HCT116 (cell line): ENCODE measurements at regions not wholly inside any gene's neighbourhood (a gene's known extent, or its start where the extent isn't known, plus 50 kb on each side); places are given as distances from the start of the nearest gene placed in this dataset.
"Not testable (repeated sequence)": the region's sequence is repeated elsewhere in the genome, so short reads cannot be mapped to it uniquely, and the experiment has no call there.

Experiments used
- CEBPB ChIP-seq: IDR thresholded peaks from 2 replicates; pipeline ENCODE4 v1.6.1; 2012; ENCODE audit warnings: low read depth
- CTCF ChIP-seq, 3 experiments: fragments of 200-600 bp in 1 of 3; sonication (generic) in 1 of 3; IDR thresholded peaks in 2 of 3; conservative IDR thresholded peaks in 1 of 3; 2 replicates each; pipeline ENCODE4 v1.5.1; 2012 to 2017; ENCODE audit warnings: low read depth in 2 of 3, low read length in 2 of 3, antibody characterized with exemption in 1 of 3, borderline replicate concordance in 1 of 3, control low read depth in 1 of 3, mild to moderate bottlenecking in 1 of 3, mixed read lengths in 1 of 3, mixed run types in 1 of 3, moderate library complexity in 1 of 3; ENCODE audit not compliant: insufficient read depth in 1 of 3
- POLR2A ChIP-seq: IDR thresholded peaks from 2 replicates; pipeline ENCODE4 v1.7.0; 2011; ENCODE audit warnings: borderline replicate concordance; ENCODE audit not compliant: insufficient read depth, insufficient read length; ENCODE audit errors: extremely low read depth
- SP1 ChIP-seq: IDR thresholded peaks from 2 replicates; pipeline ENCODE4 v1.6.1; 2012; ENCODE audit warnings: low read depth

GRCh38 chr2:41335573-41335972 is 712.2 kb upstream of the PKDCC start:
- not testable (repeated sequence) for TF ChIP-seq CEBPB; POLR2A; CTCF (IDR thresholded peaks at IDR 0.05 in 2 of 3, conservative IDR thresholded peaks at IDR 0.05 in 1 of 3; ENCODE audit: borderline replicate concordance in 1 of 3, insufficient read depth in 1 of 3, low read depth in 2 of 3, low read length in 2 of 3); SP1
